ENCODE measurements at regions not wholly inside any gene's neighbourhood (a gene's known extent, or its start where the extent isn't known, plus 50 kb on each side); places are given as distances from the start of the nearest gene placed in this dataset.

DNA sequence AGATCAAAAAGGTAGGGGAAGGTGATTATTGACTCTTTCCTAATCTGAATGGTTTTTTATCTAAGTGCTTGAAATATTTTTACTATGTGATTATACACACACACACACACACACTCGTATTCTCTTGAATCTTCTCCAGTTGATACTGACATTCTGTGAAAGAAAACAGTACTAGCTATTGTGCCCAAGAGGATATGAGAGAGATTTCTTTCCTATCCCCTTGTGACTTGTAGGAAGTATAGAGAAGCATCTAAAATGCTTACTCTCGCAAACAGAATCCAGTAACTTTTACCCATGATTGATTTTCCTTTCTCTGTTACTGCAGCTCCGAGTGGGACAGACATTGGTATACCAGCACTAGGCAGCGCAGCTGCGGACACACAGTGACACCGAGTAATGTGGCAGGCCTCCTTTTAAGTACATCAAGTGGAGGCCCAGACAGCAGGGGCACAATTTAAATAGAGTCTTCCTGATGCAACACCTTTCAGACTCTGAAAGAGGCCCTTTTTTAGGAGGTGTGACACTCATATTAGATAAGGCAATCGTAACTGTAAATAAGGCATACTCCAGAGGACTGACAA lies 421.0 kb upstream of the CNTN4 start:
- Histone ChIP-seq H3K27me3 (no peaks in the 10 kb centered on the region), H3K27ac (no peak overlapping the region), H3K4me1 (no peaks in the 10 kb centered on the region), H3K9me3 (no peaks in the 10 kb centered on the region), H3K36me3 (no peaks in the 10 kb centered on the region), H3K4me3 (no peak overlapping the region)
- DNase-seq (no peak), ATAC-seq (no peak)
- in situ Hi-C loops (cut with MboI; ENCODE audit: low sequenced_read_pairs in 4 of 4) (no loop called here), intact Hi-C loops (cut with DNase I; ENCODE audit: low total_unique reads) (no loop called here)
- TF ChIP-seq POLR2A (IDR thresholded peaks at IDR 0.05), result no peak

DNA sequence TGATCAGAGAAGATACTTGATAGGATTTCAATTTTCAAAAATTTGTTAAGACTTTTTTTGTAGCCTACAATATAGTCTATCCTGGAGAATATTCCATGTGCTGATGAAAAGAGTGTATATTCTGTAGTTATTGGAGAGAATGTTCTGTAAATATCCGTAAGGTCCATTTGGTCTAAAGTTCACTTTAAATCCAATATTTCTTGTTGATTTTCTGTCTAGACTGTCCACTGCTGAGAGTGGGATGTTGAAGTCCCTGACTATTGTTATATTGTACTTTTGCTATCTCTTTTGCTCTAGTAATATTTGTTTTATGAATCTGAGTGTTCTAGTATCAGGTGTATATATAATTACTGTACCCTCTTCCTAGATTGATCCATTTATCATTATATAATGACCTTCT lies 406.2 kb upstream of the CNTN4 start:
- no peaks in the 10 kb centered on the region for H3K36me3 ChIP-seq
- H3K4me1 ChIP-seq, result no peaks in the 10 kb centered on the region
- ATAC-seq (no peak), DNase-seq (no peak)
- intact Hi-C loops (cut with DNase I; ENCODE audit: low total_unique reads), result no loop called here
- in situ Hi-C loops (cut with MboI; ENCODE audit: low sequenced_read_pairs in 4 of 4), result no loop called here
- no peaks in the 10 kb centered on the region for H3K27me3 ChIP-seq
- H3K4me3 ChIP-seq, result no peak overlapping the region
- no peak for TF ChIP-seq POLR2A (IDR thresholded peaks at IDR 0.05)
- TF ChIP-seq, protein P1, sequence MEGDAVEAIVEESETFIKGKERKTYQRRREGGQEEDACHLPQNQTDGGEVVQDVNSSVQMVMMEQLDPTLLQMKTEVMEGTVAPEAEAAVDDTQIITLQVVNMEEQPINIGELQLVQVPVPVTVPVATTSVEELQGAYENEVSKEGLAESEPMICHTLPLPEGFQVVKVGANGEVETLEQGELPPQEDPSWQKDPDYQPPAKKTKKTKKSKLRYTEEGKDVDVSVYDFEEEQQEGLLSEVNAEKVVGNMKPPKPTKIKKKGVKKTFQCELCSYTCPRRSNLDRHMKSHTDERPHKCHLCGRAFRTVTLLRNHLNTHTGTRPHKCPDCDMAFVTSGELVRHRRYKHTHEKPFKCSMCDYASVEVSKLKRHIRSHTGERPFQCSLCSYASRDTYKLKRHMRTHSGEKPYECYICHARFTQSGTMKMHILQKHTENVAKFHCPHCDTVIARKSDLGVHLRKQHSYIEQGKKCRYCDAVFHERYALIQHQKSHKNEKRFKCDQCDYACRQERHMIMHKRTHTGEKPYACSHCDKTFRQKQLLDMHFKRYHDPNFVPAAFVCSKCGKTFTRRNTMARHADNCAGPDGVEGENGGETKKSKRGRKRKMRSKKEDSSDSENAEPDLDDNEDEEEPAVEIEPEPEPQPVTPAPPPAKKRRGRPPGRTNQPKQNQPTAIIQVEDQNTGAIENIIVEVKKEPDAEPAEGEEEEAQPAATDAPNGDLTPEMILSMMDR (IDR thresholded peaks at IDR 0.05 in 4 of 5, conservative IDR thresholded peaks at IDR 0.05 in 1 of 5), result no peak
- no peaks in the 10 kb centered on the region for H3K9me3 ChIP-seq
- no peak overlapping the region for H3K27ac ChIP-seq

- Histone ChIP-seq H3K27me3 (no peaks in the 10 kb centered on the region), H3K27ac (no peak overlapping the region), H3K36me3 (no peaks in the 10 kb centered on the region), H3K4me1 (no peaks in the 10 kb centered on the region), H3K9me3 (no peaks in the 10 kb centered on the region), H3K4me3 (no peak overlapping the region)
- DNase-seq (no peak), ATAC-seq (no peak)
- in situ Hi-C loops (cut with MboI; ENCODE audit: low sequenced_read_pairs in 4 of 4), result no loop called here
- TF ChIP-seq POLR2A (IDR thresholded peaks at IDR 0.05), result no peak
- TF ChIP-seq, protein P1 (IDR thresholded peaks at IDR 0.05 in 4 of 5, conservative IDR thresholded peaks at IDR 0.05 in 1 of 5), result no peak
- intact Hi-C loops (cut with DNase I; ENCODE audit: low total_unique reads), result no loop called here
These were observed 405.5 kb upstream of the CNTN4 start for GRCh38 chr3:1693145-1693544.

DNA sequence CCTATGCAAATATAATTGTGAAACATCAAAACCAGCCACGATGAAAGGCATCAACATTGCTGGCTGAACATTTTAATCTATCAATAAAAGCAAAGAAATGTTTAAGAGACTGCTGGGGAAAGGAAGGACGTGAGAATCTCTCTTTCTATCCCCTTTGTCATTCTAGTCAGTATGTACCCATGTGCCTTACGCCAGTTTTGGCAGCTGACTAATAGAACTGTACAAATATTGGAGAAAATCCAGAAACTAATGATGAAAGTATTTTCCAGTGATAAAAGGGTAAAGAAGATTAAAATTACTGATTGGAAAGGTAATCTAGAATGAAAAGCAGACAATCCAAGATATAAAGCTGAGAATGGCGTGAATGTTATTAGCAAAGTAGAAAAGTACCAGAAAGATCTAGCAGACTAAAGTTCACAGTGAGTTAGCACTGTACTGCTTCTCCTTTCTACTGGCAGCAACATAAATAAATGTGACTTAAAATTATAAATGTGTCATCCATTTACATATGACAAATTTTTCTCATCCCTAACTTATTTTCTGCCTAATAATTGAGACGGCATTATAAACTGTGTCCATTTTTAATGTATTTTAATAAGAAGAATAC lies 401.9 kb upstream of the CNTN4 start:
- Histone ChIP-seq H3K4me1 (no peaks in the 10 kb centered on the region), H3K27me3 (no peaks in the 10 kb centered on the region), H3K27ac (no peak overlapping the region), H3K9me3 (no peaks in the 10 kb centered on the region), H3K4me3 (no peak overlapping the region), H3K36me3 (no peaks in the 10 kb centered on the region)
- intact Hi-C loops (cut with DNase I; ENCODE audit: low total_unique reads) (no loop called here), in situ Hi-C loops (cut with MboI; ENCODE audit: low sequenced_read_pairs in 4 of 4) (no loop called here)
- no peak for DNase-seq
- ATAC-seq, result no peak
- no peak for TF ChIP-seq POLR2A (IDR thresholded peaks at IDR 0.05)
- TF ChIP-seq, protein P1 (IDR thresholded peaks at IDR 0.05 in 4 of 5, conservative IDR thresholded peaks at IDR 0.05 in 1 of 5), result no peak

DNA sequence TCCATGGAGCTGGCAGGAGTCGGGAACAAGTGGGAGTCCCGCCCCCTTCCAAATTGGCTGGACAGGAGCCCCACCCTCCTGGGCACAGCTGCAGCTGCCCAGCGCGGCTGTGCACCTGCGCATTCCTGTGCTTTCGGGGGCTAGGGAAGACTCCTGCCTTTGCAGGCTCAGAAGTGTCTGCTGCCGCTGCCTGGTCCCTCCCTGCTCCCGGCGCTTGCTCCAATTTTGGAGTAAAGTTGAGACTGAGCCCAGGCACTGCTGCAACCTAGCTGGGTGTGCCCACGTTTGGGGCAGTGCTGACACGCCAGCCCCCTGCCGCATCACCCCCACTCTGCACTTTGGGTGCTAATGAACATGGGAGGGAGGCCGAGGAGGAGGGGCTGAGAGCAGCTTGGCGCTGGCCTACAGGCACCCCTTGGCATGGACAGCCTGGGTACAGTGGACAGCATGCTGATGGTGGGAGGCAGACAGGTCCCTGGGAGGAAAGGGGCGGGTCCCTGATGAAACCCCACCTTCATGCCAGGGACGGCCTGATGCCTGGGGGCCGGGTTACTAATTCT lies 399.2 kb upstream of the CNTN4 start:
- H3K4me3 ChIP-seq, result no peak overlapping the region
- no peak for TF ChIP-seq POLR2A (IDR thresholded peaks at IDR 0.05)
- TF ChIP-seq, protein P1 (IDR thresholded peaks at IDR 0.05 in 4 of 5, conservative IDR thresholded peaks at IDR 0.05 in 1 of 5), result no peak
- H3K36me3 ChIP-seq, result no peaks in the 10 kb centered on the region
- intact Hi-C loops (cut with DNase I; ENCODE audit: low total_unique reads) (no loop called here), in situ Hi-C loops (cut with MboI; ENCODE audit: low sequenced_read_pairs in 4 of 4) (no loop called here)
- H3K27ac ChIP-seq, result no peak overlapping the region
- no peaks in the 10 kb centered on the region for H3K9me3 ChIP-seq
- DNase-seq (no peak), ATAC-seq (no peak)
- no peaks in the 10 kb centered on the region for H3K4me1 ChIP-seq
- no peaks in the 10 kb centered on the region for H3K27me3 ChIP-seq

All from gastrocnemius medialis (tissue), 4 donors.